ENCODE measurements at regions not wholly inside any gene's neighbourhood (a gene's known extent, or its start where the extent isn't known, plus 50 kb on each side); places are given as distances from the start of the nearest gene placed in this dataset.
A peak's percentile ranks its signal among the peaks of the same experiment; 100 is the strongest.

DNA sequence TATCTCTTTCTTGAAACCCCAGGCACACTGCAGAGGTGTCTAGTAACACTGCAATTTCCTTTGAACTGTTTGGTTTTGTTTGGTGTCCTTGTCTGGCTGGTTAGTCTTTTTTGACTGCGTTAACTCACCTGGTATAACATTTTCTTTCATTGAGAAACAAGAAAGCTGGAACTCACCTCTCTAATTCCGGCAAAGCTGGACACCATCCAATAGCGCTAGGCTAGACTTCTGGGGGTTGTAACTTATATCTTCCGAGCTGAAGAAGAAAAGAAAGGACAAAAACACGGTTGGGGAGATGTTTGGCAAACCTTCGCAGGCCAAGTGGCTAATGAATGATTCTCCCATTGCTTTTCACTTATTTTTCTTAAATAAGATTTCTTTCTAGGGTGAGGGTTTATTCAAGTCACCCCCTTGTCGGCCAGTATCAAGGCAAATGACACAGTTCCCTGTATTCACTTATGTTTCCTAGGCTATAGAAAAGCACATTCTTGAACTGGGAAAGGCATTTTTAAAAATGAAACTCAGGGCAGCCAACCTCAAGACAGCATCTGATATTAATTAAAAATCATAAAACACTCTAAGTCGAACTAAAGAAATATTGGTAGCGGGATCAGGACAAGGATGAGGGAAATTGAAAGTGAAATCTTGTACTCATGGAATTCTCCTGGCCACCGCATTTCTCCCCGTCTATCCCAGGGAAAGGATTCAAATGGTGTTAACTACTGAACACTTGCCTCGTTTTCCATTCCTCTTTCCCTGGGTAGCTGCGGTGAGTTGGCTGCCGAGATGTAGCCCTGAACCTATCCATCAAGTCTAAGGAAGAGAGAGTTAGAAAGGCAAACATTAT, 95.9 kb upstream of the ZFHX3 start:
- TF ChIP-seq GLIS3 (CRISPR knock-in tag; IDR thresholded peaks at IDR 0.05): no peak
- TF ChIP-seq BACH2 (CRISPR knock-in tag; IDR thresholded peaks at IDR 0.05; ENCODE audit: borderline replicate concordance): no peak
- TF ChIP-seq PATZ1 (CRISPR knock-in tag; IDR thresholded peaks at IDR 0.05; ENCODE audit: borderline replicate concordance): no peak
- TF ChIP-seq ZC3H10 (CRISPR knock-in tag; IDR thresholded peaks at IDR 0.05): no peak
- TF ChIP-seq ZFP30 (CRISPR knock-in tag; IDR thresholded peaks at IDR 0.05): no peak
- TF ChIP-seq CSDC2 (CRISPR knock-in tag; IDR thresholded peaks at IDR 0.05): no peak
- peak; percentile 64 for ATAC-seq

DNA sequence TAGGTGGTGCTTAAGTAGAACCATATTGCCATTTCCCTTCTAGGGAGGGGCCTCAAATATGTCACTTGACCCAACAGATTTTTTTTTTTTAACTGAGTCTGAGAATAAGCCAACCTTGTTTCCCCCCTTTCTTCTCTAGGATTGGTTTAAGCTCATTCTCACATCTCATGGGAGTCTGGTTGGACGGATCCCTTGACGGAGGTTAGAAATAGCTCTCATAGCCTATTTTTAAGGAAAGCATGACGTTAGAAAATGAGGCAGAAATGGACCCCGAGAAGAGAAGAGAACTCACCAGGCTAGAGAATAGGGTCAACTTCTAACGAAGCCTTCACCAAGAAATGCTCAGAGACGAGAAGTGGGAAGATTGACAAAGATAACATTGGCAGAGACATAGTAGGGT, 95.1 kb upstream of the ZFHX3 start:
- ATAC-seq: no peak
- TF ChIP-seq ZFP30 (CRISPR knock-in tag; IDR thresholded peaks at IDR 0.05): no peak
- no peak for TF ChIP-seq GLIS3 (CRISPR knock-in tag; IDR thresholded peaks at IDR 0.05)
- TF ChIP-seq ZNF565 (CRISPR knock-in tag; conservative IDR thresholded peaks at IDR 0.05; ENCODE audit: low read depth): no peak
- TF ChIP-seq ISL1 (CRISPR knock-in tag; IDR thresholded peaks at IDR 0.05): no peak
- no peak for TF ChIP-seq BACH2 (CRISPR knock-in tag; IDR thresholded peaks at IDR 0.05; ENCODE audit: borderline replicate concordance)
- TF ChIP-seq ZNF70 (CRISPR knock-in tag; IDR thresholded peaks at IDR 0.05): no peak
- no peak for TF ChIP-seq ZFP3 (CRISPR knock-in tag; IDR thresholded peaks at IDR 0.05)
- TF ChIP-seq ZC3H10 (CRISPR knock-in tag; IDR thresholded peaks at IDR 0.05): no peak
- TF ChIP-seq TOX (CRISPR knock-in tag; IDR thresholded peaks at IDR 0.05; ENCODE audit: borderline replicate concordance): no peak
- TF ChIP-seq POU6F1 (CRISPR knock-in tag; IDR thresholded peaks at IDR 0.05; ENCODE audit: borderline replicate concordance, low read depth): no peak
- no peak for TF ChIP-seq PPARA (CRISPR knock-in tag; IDR thresholded peaks at IDR 0.05; ENCODE audit: borderline replicate concordance)
- TF ChIP-seq OSR1 (CRISPR knock-in tag; IDR thresholded peaks at IDR 0.05): no peak

DNA sequence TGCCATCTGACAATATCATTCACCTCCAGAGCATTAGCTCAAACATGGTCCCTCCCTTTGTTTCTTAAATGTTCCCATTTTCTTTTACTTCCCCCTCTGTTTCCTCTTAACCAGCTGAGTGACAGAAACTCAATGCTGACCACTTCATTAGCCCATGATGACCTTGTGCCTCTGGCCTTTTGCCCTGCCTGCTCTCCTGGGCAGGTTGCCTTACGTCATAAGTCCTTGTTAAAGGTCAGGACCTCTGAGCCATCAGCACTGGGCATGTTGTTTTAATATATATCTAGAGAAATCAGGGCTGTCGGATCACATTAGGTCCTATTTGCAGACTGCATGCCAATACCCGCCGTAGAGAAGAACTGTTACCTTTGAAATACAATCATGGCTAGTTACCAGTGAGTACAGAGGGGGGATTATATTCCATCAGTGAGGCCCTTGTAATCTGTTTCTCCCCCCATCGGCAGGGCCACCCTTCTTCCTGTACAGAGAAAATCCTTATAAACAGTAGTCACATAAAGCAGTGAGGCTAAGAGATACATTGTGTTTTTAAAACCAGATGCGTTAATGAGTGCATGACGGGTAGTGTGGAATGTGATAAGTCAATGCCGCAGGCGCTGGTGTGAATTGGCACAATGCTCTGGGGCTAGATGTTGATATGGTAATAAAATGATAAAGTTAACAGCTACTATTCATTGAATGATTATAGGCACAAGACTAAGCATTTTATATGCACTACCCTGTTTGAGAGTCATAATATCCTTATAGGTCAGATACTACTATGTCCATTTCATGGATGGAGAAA, 94.3 kb upstream of the ZFHX3 start:
- TF ChIP-seq PPARA (CRISPR knock-in tag; IDR thresholded peaks at IDR 0.05; ENCODE audit: borderline replicate concordance) (no peak), CSRNP3 (CRISPR knock-in tag; IDR thresholded peaks at IDR 0.05) (no peak), CSDC2 (CRISPR knock-in tag; IDR thresholded peaks at IDR 0.05) (no peak), SNAI2 (CRISPR knock-in tag; IDR thresholded peaks at IDR 0.05) (no peak)

GRCh38 chr16:73140929-73141328, 93.0 kb upstream of the ZFHX3 start:
- ATAC-seq: no peak
- TF ChIP-seq SNAI2 (CRISPR knock-in tag; IDR thresholded peaks at IDR 0.05) (no peak), ISL1 (CRISPR knock-in tag; IDR thresholded peaks at IDR 0.05) (no peak), BACH2 (CRISPR knock-in tag; IDR thresholded peaks at IDR 0.05; ENCODE audit: borderline replicate concordance) (no peak), CSRNP3 (CRISPR knock-in tag; IDR thresholded peaks at IDR 0.05) (no peak), TCF4 (CRISPR knock-in tag; IDR thresholded peaks at IDR 0.05; ENCODE audit: borderline replicate concordance) (no peak), PATZ1 (CRISPR knock-in tag; IDR thresholded peaks at IDR 0.05; ENCODE audit: borderline replicate concordance) (no peak), POU6F1 (CRISPR knock-in tag; IDR thresholded peaks at IDR 0.05; ENCODE audit: borderline replicate concordance, low read depth) (no peak), ESRRG (CRISPR knock-in tag; IDR thresholded peaks at IDR 0.05) (no peak)

More for the DNA sequence above, 94.3 kb upstream of the ZFHX3 start:
- no peak for ATAC-seq

Measured in SK-N-SH treated with all-trans-retinoic acid at 6 μM for 48 hours (cell line).